KMS-11 (cell line): ENCODE measurements at regions not wholly inside any gene's neighbourhood (a gene's known extent, or its start where the extent isn't known, plus 50 kb on each side); places are given as distances from the start of the nearest gene placed in this dataset.

ENCODE experiments used
- H2AFZ ChIP-seq: fragments of 200-600 bp; sonication (generic); 2 replicates; pipeline ENCODE4 v1.6.1; 2016; ENCODE audit warnings: antibody characterized with exemption, mixed run types, low read depth
- H3K27ac ChIP-seq: fragments of 200-600 bp; sonication (generic); 2 replicates; pipeline ENCODE4 v1.6.1; 2016; ENCODE audit warnings: mild to moderate bottlenecking, mixed run types
- H3K27me3 ChIP-seq: fragments of 200-600 bp; sonication (generic); 2 replicates; pipeline ENCODE4 v1.6.1; 2017; ENCODE audit warnings: mild to moderate bottlenecking, low read depth, mixed run types, moderate library complexity; ENCODE audit not compliant: insufficient read depth
- H3K36me3 ChIP-seq: fragments of 200-600 bp; sonication (generic); 2 replicates; pipeline ENCODE4 v1.6.1; 2017; ENCODE audit warnings: mild to moderate bottlenecking, mixed run types; ENCODE audit not compliant: insufficient read depth
- H3K4me1 ChIP-seq: fragments of 200-600 bp; sonication (generic); 2 replicates; pipeline ENCODE4 v1.6.1; 2016; ENCODE audit warnings: mild to moderate bottlenecking, low read depth, mixed run types; ENCODE audit not compliant: poor library complexity, severe bottlenecking
- H3K4me2 ChIP-seq: fragments of 200-600 bp; sonication (generic); 2 replicates; pipeline ENCODE4 v1.7.0; 2016; ENCODE audit warnings: mild to moderate bottlenecking, mixed run types
- H3K4me3 ChIP-seq: fragments of 200-600 bp; sonication (generic); IDR thresholded peaks from 2 replicates; pipeline ENCODE4 v1.6.1; 2017; ENCODE audit warnings: low read depth, low read length, mixed read lengths; ENCODE audit not compliant: insufficient read depth
- H3K79me2 ChIP-seq: fragments of 200-600 bp; sonication (generic); 2 replicates; pipeline ENCODE4 v1.6.1; 2016; ENCODE audit warnings: low read depth, mixed run types; ENCODE audit not compliant: insufficient read depth
- H3K9ac ChIP-seq: fragments of 200-600 bp; sonication (generic); 2 replicates; pipeline ENCODE4 v1.6.1; 2016; ENCODE audit warnings: mild to moderate bottlenecking, mixed run types
- H4K20me1 ChIP-seq: fragments of 200-600 bp; sonication (generic); 2 replicates; pipeline ENCODE4 v1.6.1; 2016; ENCODE audit warnings: mild to moderate bottlenecking, mixed run types; ENCODE audit not compliant: insufficient read depth
- CTCF ChIP-seq: fragments of 200-600 bp; sonication (generic); conservative IDR thresholded peaks from 2 replicates; pipeline ENCODE4 v1.6.1; 2017; ENCODE audit warnings: low read depth, mild to moderate bottlenecking, antibody characterized with exemption, low read length, moderate library complexity, mixed read lengths

GRCh38 chr7:83856094-83856493, 207.2 kb upstream of the SEMA3E start:
- Histone ChIP-seq H3K4me2 (no peak overlapping the region), H3K36me3 (no peaks in the 10 kb centered on the region), H3K4me1 (no peaks in the 10 kb centered on the region), H3K27ac (no peak overlapping the region), H3K9ac (no peak overlapping the region), H3K27me3 (no peaks in the 10 kb centered on the region), H3K79me2 (no peaks in the 10 kb centered on the region), H3K4me3 (no peak overlapping the region), H4K20me1 (no peaks in the 10 kb centered on the region), H2AFZ (no peak overlapping the region)
- no peak for TF ChIP-seq CTCF

- Histone ChIP-seq H3K79me2 (no peaks in the 10 kb centered on the region), H3K4me2 (no peak overlapping the region), H3K36me3 (no peaks in the 10 kb centered on the region), H4K20me1 (no peaks in the 10 kb centered on the region), H3K9ac (no peak overlapping the region), H3K4me1 (no peaks in the 10 kb centered on the region), H3K27me3 (no peaks in the 10 kb centered on the region), H2AFZ (no peak overlapping the region), H3K27ac (no peak overlapping the region), H3K4me3 (no peak overlapping the region)
- TF ChIP-seq CTCF, result no peak
Observed at GRCh38 chr7:83852136-83852535, 203.2 kb upstream of the SEMA3E start.

- no peaks in the 10 kb centered on the region for H3K4me1 ChIP-seq
- no peaks in the 10 kb centered on the region for H3K36me3 ChIP-seq
- no peak overlapping the region for H3K9ac ChIP-seq
- no peaks in the 10 kb centered on the region for H4K20me1 ChIP-seq
- H3K4me2 ChIP-seq, result no peak overlapping the region
- H2AFZ ChIP-seq, result no peak overlapping the region
- H3K79me2 ChIP-seq, result no peaks in the 10 kb centered on the region
- TF ChIP-seq CTCF, result no peak
- H3K4me3 ChIP-seq, result no peak overlapping the region
- H3K27me3 ChIP-seq, result no peaks in the 10 kb centered on the region
- H3K27ac ChIP-seq, result no peak overlapping the region
Observed at GRCh38 chr7:83851551-83851950, 202.6 kb upstream of the SEMA3E start.

GRCh38 chr7:83850941-83851340, 202.0 kb upstream of the SEMA3E start:
- H3K9ac ChIP-seq, result no peak overlapping the region
- H3K27ac ChIP-seq, result no peak overlapping the region
- no peaks in the 10 kb centered on the region for H3K4me1 ChIP-seq
- H3K36me3 ChIP-seq, result no peaks in the 10 kb centered on the region
- no peak for TF ChIP-seq CTCF
- H3K4me3 ChIP-seq, result no peak overlapping the region
- H3K27me3 ChIP-seq, result no peaks in the 10 kb centered on the region
- no peak overlapping the region for H3K4me2 ChIP-seq
- no peaks in the 10 kb centered on the region for H3K79me2 ChIP-seq
- no peak overlapping the region for H2AFZ ChIP-seq
- no peaks in the 10 kb centered on the region for H4K20me1 ChIP-seq

- Histone ChIP-seq H3K27ac (no peak overlapping the region), H3K36me3 (no peaks in the 10 kb centered on the region), H3K4me2 (no peak overlapping the region), H3K27me3 (no peaks in the 10 kb centered on the region), H4K20me1 (no peaks in the 10 kb centered on the region), H3K79me2 (no peaks in the 10 kb centered on the region), H2AFZ (no peak overlapping the region), H3K4me1 (no peaks in the 10 kb centered on the region), H3K4me3 (no peak overlapping the region), H3K9ac (no peak overlapping the region)
- TF ChIP-seq CTCF, result no peak
Observed at GRCh38 chr7:83850125-83850524, 201.2 kb upstream of the SEMA3E start.
